ENCODE measurements at regions not wholly inside any gene's neighbourhood (a gene's known extent, or its start where the extent isn't known, plus 50 kb on each side); places are given as distances from the start of the nearest gene placed in this dataset.

GRCh38 chr22:22976033-22976922 is 88.7 kb downstream of the IGLL5 start:
- no peak for DNase-seq (ENCODE audit: low read depth)
- TF ChIP-seq, protein P1, sequence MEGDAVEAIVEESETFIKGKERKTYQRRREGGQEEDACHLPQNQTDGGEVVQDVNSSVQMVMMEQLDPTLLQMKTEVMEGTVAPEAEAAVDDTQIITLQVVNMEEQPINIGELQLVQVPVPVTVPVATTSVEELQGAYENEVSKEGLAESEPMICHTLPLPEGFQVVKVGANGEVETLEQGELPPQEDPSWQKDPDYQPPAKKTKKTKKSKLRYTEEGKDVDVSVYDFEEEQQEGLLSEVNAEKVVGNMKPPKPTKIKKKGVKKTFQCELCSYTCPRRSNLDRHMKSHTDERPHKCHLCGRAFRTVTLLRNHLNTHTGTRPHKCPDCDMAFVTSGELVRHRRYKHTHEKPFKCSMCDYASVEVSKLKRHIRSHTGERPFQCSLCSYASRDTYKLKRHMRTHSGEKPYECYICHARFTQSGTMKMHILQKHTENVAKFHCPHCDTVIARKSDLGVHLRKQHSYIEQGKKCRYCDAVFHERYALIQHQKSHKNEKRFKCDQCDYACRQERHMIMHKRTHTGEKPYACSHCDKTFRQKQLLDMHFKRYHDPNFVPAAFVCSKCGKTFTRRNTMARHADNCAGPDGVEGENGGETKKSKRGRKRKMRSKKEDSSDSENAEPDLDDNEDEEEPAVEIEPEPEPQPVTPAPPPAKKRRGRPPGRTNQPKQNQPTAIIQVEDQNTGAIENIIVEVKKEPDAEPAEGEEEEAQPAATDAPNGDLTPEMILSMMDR (IDR thresholded peaks at IDR 0.05; ENCODE audit: low read depth, low read length, missing control alignments) = no peak
- no peak overlapping the region for H3K4me3 ChIP-seq (ENCODE audit: low read depth, low read length)

DNA sequence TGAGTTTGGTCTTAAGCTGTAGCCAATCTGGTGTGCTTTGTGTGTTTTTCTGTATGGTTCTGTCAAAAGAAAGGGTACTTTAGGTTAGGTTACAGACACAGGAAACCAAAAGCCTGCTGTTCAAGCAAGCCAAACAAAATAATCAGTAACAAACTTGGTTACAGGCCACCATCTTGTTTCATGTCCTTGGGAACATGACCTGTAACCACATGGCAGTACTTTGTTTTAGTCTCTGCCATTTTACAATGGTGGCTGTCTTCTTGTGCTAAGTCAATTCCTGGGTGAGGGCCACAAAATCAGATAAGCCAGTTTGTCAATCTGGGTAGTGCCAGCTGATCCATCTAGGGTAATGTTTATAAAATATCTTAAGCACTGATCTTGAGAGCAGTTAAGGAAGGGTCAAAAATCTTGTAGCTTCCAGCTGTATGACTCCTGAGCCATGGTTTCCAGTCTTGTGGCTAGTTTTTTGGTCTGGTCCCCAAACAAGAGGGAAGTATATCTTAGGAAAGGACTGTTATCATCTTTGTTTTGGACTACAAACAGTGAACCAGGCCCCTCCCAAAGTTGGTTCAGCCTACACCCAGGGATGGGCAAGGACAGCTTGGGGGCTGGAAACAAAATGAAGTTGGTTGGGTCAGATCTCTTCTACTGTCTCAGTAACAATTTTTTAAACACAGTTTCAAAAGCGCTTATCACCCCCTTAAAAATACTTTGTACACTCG is 90.0 kb downstream of the IGLL5 start:
- H3K4me3 ChIP-seq (ENCODE audit: low read depth, low read length) = no peak overlapping the region

DNA sequence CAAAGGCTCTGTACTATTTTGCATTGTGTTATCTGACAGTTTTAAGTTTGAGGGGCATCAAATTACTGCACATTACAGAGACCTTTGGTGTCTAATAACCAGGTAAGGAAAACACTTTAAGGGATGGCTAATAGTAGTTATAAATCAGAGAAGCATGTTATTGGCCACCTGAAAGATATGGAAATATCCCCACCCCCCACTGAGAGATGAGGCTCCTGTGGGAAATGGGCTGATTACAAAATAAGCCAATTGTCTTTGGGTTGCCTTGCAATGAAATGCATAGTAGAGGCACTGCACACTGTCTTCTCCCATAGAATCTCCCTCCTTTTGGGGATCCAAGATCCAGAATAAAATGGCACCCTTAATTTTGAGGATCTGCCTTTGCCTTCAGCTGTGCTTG is 91.0 kb downstream of the IGLL5 start:
- no peak overlapping the region for H3K4me3 ChIP-seq (ENCODE audit: low read depth, low read length)
- no peak for DNase-seq (ENCODE audit: low read depth)
- TF ChIP-seq, protein P1 (IDR thresholded peaks at IDR 0.05; ENCODE audit: low read depth, low read length, missing control alignments) = no peak

More for the DNA sequence above, 90.0 kb downstream of the IGLL5 start:
- TF ChIP-seq, protein P1 (IDR thresholded peaks at IDR 0.05; ENCODE audit: low read depth, low read length, missing control alignments) = no peak
- DNase-seq (ENCODE audit: low read depth) = no peak

DNA sequence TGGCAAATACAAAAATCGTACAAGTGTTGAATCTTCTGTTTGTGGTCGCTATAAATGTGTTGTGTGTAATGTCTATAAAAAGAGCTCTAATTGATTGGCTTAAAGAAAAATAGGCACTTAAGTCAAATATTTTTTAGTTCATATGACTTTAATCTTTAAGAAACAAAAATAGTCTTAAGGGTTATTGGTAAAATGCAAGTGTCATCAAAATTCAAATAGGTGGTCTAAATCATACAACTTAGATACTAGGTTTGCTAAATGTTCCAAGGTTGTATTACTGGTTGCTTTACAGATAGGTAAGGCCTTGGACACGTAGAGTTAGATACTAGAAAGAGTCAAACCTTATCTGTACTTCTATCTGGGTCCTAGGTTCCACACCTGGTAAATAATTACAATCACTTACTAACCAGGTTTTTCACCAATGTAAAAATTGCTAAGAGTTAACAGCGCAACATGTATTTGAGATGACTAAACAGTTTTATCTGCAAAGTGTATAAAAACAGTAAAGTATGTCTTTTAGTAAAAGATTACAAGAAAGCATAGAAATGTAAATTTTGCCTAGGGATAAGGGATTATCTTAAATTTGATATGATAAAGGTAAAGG is 91.1 kb upstream of the GNAZ start:
- no peak for DNase-seq (ENCODE audit: low read depth)
- TF ChIP-seq, protein P1 (IDR thresholded peaks at IDR 0.05; ENCODE audit: low read depth, low read length, missing control alignments) = no peak
- H3K4me3 ChIP-seq (ENCODE audit: low read depth, low read length) = no peak overlapping the region

DNA sequence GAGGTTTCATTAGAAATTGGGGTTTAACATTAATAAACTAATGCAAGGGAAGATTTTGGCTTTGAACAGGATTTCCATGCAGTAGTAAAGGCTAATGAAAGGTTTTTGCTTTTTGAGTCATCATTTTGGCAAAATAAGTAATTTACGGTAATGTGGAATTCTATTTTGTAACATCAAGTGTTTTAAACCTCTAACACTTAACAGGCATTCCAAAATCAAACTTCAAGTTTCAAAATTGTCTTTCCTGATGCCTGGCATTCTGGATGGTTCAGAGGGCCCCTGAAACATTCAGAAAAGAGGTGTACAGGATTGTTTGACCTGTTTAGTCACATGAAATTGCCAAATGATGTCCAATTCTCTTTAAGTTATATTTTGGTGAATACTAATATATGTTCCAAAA is 90.4 kb upstream of the GNAZ start:
- no peak overlapping the region for H3K4me3 ChIP-seq (ENCODE audit: low read depth, low read length)
- DNase-seq (ENCODE audit: low read depth) = no peak
- TF ChIP-seq, protein P1 (IDR thresholded peaks at IDR 0.05; ENCODE audit: low read depth, low read length, missing control alignments) = no peak

- TF ChIP-seq, protein P1 (IDR thresholded peaks at IDR 0.05; ENCODE audit: low read depth, low read length, missing control alignments) = no peak
- no peak for DNase-seq (ENCODE audit: low read depth)
- no peak overlapping the region for H3K4me3 ChIP-seq (ENCODE audit: low read depth, low read length)
Measured at GRCh38 chr22:22981670-22982571, 88.4 kb upstream of the GNAZ start.
